ENCODE measurements at regions not wholly inside any gene's neighbourhood (a gene's known extent, or its start where the extent isn't known, plus 50 kb on each side); places are given as distances from the start of the nearest gene placed in this dataset.

- H3K9me3 ChIP-seq (ENCODE audit: control insufficient read depth, insufficient read depth, low read length), result no peaks in the 10 kb centered on the region
- no peaks in the 10 kb centered on the region for H3K27me3 ChIP-seq (ENCODE audit: control insufficient read depth, low read length)
- no peaks in the 10 kb centered on the region for H3K79me2 ChIP-seq (ENCODE audit: control insufficient read depth, low read length)
- no peak overlapping the region for H3K4me2 ChIP-seq (ENCODE audit: low read length)
- H3K9me2 ChIP-seq (replicated peaks; ENCODE audit: control insufficient read depth, low read length), result no peaks in the 10 kb centered on the region
- no peaks in the 10 kb centered on the region for H3K4me1 ChIP-seq (ENCODE audit: control insufficient read depth, low read length)
- no peak overlapping the region for H3K27ac ChIP-seq (ENCODE audit: low read depth, low read length)
- no peak overlapping the region for H3K4me3 ChIP-seq (ENCODE audit: low read length)
- no peaks in the 10 kb centered on the region for H3F3A ChIP-seq (ENCODE audit: control insufficient read depth, insufficient read depth)
- no peaks in the 10 kb centered on the region for H3K36me3 ChIP-seq (ENCODE audit: control insufficient read depth, low read length)
- TF ChIP-seq EZH2phosphoT487 (IDR thresholded peaks at IDR 0.05; ENCODE audit: borderline replicate concordance, low read length) (no peak), CTCF (IDR thresholded peaks at IDR 0.05; ENCODE audit: low read depth, low read length, poor library complexity, severe bottlenecking) (no peak)
- no peaks in the 10 kb centered on the region for H4K20me1 ChIP-seq (ENCODE audit: control insufficient read depth, insufficient read depth, low read depth, low read length)
Observed at GRCh38 chr10:56028298-56029132, 332.5 kb downstream of the ZWINT start.

- H3K9me3 ChIP-seq (ENCODE audit: control insufficient read depth, insufficient read depth, low read length), result no peaks in the 10 kb centered on the region
Observed at GRCh38 chr10:56012101-56012500, 349.0 kb downstream of the ZWINT start.

GRCh38 chr10:56003555-56003954 lies 357.5 kb downstream of the ZWINT start:
- Histone ChIP-seq H3K4me3 (ENCODE audit: low read length) (no peak overlapping the region), H3K27me3 (ENCODE audit: control insufficient read depth, low read length) (no peaks in the 10 kb centered on the region), H3K4me1 (ENCODE audit: control insufficient read depth, low read length) (no peaks in the 10 kb centered on the region), H4K20me1 (ENCODE audit: control insufficient read depth, insufficient read depth, low read depth, low read length) (no peaks in the 10 kb centered on the region), H3K4me2 (ENCODE audit: low read length) (no peak overlapping the region), H3F3A (ENCODE audit: control insufficient read depth, insufficient read depth) (no peaks in the 10 kb centered on the region), H3K79me2 (ENCODE audit: control insufficient read depth, low read length) (no peaks in the 10 kb centered on the region), H3K27ac (ENCODE audit: low read depth, low read length) (no peak overlapping the region), H3K9me2 (replicated peaks; ENCODE audit: control insufficient read depth, low read length) (no peaks in the 10 kb centered on the region), H3K9me3 (ENCODE audit: control insufficient read depth, insufficient read depth, low read length) (no peaks in the 10 kb centered on the region), H3K36me3 (ENCODE audit: control insufficient read depth, low read length) (no peaks in the 10 kb centered on the region)
- TF ChIP-seq EZH2phosphoT487 (IDR thresholded peaks at IDR 0.05; ENCODE audit: borderline replicate concordance, low read length) (no peak), CTCF (IDR thresholded peaks at IDR 0.05; ENCODE audit: low read depth, low read length, poor library complexity, severe bottlenecking) (no peak)

More at GRCh38 chr10:56012101-56012500, 349.0 kb downstream of the ZWINT start:
- H3K4me1 ChIP-seq (ENCODE audit: control insufficient read depth, low read length), result no peaks in the 10 kb centered on the region
- H3K4me3 ChIP-seq (ENCODE audit: low read length), result no peak overlapping the region
- H3K79me2 ChIP-seq (ENCODE audit: control insufficient read depth, low read length), result no peaks in the 10 kb centered on the region
- no peaks in the 10 kb centered on the region for H4K20me1 ChIP-seq (ENCODE audit: control insufficient read depth, insufficient read depth, low read depth, low read length)
- H3K36me3 ChIP-seq (ENCODE audit: control insufficient read depth, low read length), result no peaks in the 10 kb centered on the region
- no peak for TF ChIP-seq EZH2phosphoT487 (IDR thresholded peaks at IDR 0.05; ENCODE audit: borderline replicate concordance, low read length)
- no peak for TF ChIP-seq CTCF (IDR thresholded peaks at IDR 0.05; ENCODE audit: low read depth, low read length, poor library complexity, severe bottlenecking)
- no peak overlapping the region for H3K4me2 ChIP-seq (ENCODE audit: low read length)
- H3F3A ChIP-seq (ENCODE audit: control insufficient read depth, insufficient read depth), result no peaks in the 10 kb centered on the region
- H3K9me2 ChIP-seq (replicated peaks; ENCODE audit: control insufficient read depth, low read length), result no peaks in the 10 kb centered on the region
- H3K27ac ChIP-seq (ENCODE audit: low read depth, low read length), result no peak overlapping the region
- H3K27me3 ChIP-seq (ENCODE audit: control insufficient read depth, low read length), result no peaks in the 10 kb centered on the region

Data from DOHH2 (cell line).